Right atrium auricular region (tissue), 2 donors: ENCODE measurements at regions not wholly inside any gene's neighbourhood (a gene's known extent, or its start where the extent isn't known, plus 50 kb on each side); places are given as distances from the start of the nearest gene placed in this dataset.

Experiments
- DNase-seq: peaks from one replicate; pipeline ENCODE4 v3.0.0-alpha.2; 2019; ENCODE audit warnings: low spot score
- H3K27ac ChIP-seq, 2 donors: fragments of 200-600 bp; sonication (generic); 1 replicate in 1 of 2; 2 replicates in 1 of 2; pipeline ENCODE4 v1.5.1; 2016 to 2019
- H3K27me3 ChIP-seq, 2 donors: fragments of 200-600 bp; sonication (generic); one replicate each; pipeline versions ENCODE4 v1.5.1 to v1.6.0; 2017 to 2019
- H3K36me3 ChIP-seq: fragments of 200-600 bp; sonication (generic); one replicate; pipeline ENCODE4 v1.5.1; 2016
- H3K4me1 ChIP-seq, 2 donors: fragments of 200-600 bp; sonication (generic); one replicate each; pipeline versions ENCODE4 v1.5.1 to v1.6.0; 2017 to 2019
- H3K4me3 ChIP-seq, 2 donors: fragments of 200-600 bp; sonication (generic); 1 replicate in 1 of 2; 2 replicates in 1 of 2; pipeline ENCODE4 v1.5.1; 2017 to 2019; ENCODE audit warnings: mild to moderate bottlenecking in 1 of 2, moderate library complexity in 1 of 2
- H3K9me3 ChIP-seq, 2 donors: fragments of 200-600 bp; sonication (generic); one replicate each; pipeline ENCODE4 v1.5.1; 2019
- TF ChIP-seq, protein P1 (sequence below), 2 donors: fragments of 200-600 bp; sonication (generic); IDR thresholded peaks; one replicate each; pipeline ENCODE4 v1.5.1; 2019; ENCODE audit warnings: antibody characterized with exemption in 2 of 2

DNA sequence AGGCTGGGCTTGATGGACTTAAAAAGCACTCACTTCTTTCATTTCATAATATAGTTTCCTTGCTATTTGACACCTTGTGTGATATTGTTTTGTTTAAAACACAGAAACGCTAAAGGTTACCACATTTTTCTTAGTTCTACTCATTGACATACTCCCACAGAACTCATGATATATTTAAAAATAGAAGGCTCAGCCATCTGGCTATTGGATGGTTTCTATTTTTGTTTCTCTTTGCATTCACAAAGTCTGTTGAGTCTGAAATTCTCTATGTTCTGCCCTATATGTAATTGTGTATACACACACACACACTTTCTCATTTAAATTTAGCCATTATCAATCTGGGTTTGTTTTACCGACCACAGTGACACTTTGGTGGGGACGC, 128.2 kb downstream of the SOX2 start:
- Histone ChIP-seq H3K36me3 (no peaks in the 10 kb centered on the region), H3K4me3 (no peak overlapping the region)
- no peak for DNase-seq

DNA sequence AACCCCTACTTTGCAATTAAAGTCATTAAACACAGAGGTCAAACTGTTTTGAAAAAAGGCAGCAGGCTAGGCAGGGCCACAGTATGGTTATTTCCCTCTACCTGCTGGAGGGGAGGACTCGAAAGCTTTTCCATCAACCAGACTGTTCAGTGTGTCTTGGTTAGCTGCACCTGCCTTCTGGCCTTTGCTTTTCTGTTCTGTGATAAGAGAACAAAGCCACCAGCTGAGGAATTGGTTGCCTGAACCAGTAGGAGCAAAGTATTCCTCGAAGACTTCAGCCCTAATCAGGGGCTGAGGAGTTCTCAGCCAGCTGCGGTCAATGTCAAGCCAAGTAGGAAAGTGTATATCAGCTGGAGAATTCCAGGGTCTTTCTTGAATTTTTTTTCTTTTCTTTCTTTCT, 132.5 kb downstream of the SOX2 start:
- Histone ChIP-seq H3K36me3 (no peaks in the 10 kb centered on the region), H3K27ac (no peak overlapping the region), H3K4me1 (no peaks in the 10 kb centered on the region), H3K9me3 (no peaks in the 10 kb centered on the region), H3K4me3 (no peak overlapping the region), H3K27me3 (no peaks in the 10 kb centered on the region)
- TF ChIP-seq, protein P1, sequence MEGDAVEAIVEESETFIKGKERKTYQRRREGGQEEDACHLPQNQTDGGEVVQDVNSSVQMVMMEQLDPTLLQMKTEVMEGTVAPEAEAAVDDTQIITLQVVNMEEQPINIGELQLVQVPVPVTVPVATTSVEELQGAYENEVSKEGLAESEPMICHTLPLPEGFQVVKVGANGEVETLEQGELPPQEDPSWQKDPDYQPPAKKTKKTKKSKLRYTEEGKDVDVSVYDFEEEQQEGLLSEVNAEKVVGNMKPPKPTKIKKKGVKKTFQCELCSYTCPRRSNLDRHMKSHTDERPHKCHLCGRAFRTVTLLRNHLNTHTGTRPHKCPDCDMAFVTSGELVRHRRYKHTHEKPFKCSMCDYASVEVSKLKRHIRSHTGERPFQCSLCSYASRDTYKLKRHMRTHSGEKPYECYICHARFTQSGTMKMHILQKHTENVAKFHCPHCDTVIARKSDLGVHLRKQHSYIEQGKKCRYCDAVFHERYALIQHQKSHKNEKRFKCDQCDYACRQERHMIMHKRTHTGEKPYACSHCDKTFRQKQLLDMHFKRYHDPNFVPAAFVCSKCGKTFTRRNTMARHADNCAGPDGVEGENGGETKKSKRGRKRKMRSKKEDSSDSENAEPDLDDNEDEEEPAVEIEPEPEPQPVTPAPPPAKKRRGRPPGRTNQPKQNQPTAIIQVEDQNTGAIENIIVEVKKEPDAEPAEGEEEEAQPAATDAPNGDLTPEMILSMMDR (IDR thresholded peaks at IDR 0.05): no peak
- no peak for DNase-seq

More for the DNA sequence above, 128.2 kb downstream of the SOX2 start:
- H3K27me3 ChIP-seq: no peaks in the 10 kb centered on the region
- H3K27ac ChIP-seq: no peak overlapping the region
- TF ChIP-seq, protein P1 (IDR thresholded peaks at IDR 0.05): no peak
- H3K9me3 ChIP-seq: no peaks in the 10 kb centered on the region
- H3K4me1 ChIP-seq: no peaks in the 10 kb centered on the region

DNA sequence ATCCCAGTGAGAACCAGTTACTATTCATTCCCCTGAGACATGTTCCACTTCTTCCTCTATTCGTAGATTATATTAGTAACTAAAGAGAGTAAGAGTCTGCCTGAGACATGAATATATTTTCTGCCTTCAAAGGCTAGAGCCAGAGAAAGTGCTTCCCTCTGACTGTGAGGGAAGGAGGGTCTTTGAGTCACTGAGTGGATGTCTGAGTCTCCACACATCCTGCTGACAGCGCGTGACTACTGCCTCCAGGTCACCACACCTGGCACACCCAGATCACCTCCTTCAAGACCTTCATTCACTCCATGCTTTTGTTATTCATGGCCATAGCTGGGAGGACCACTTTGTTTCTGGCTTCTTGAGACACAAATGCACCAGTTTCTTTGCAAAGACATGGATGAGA, 135.6 kb downstream of the SOX2 start:
- Histone ChIP-seq H3K4me3 (no peak overlapping the region), H3K36me3 (no peaks in the 10 kb centered on the region), H3K27ac (no peak overlapping the region), H3K4me1 (no peaks in the 10 kb centered on the region), H3K9me3 (no peaks in the 10 kb centered on the region), H3K27me3 (no peaks in the 10 kb centered on the region)
- TF ChIP-seq, protein P1 (IDR thresholded peaks at IDR 0.05): no peak
- DNase-seq: no peak

DNA sequence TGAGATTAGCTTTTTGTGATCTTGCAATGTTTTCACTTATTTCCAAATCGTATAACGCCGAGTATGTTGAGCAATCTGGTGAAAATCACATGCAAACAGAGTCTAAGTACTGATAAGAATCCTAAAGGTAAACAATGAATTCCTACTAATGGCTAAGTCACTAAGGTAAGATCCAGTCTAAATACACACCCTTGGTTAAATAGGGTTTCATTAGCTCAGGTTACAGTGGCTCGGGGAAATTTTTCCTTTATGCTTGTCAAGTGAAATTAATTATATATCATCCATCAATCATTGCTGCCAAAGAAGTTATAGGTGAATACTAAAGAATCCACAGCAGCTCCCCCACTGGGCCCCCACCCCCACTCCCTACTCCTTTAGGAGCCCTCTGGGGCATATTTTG, 139.3 kb downstream of the SOX2 start:
- no peak overlapping the region for H3K27ac ChIP-seq
- no peak overlapping the region for H3K4me3 ChIP-seq
- no peaks in the 10 kb centered on the region for H3K27me3 ChIP-seq
- TF ChIP-seq, protein P1 (IDR thresholded peaks at IDR 0.05): no peak
- H3K4me1 ChIP-seq: no peaks in the 10 kb centered on the region
- DNase-seq: no peak
- no peaks in the 10 kb centered on the region for H3K36me3 ChIP-seq
- no peaks in the 10 kb centered on the region for H3K9me3 ChIP-seq

DNA sequence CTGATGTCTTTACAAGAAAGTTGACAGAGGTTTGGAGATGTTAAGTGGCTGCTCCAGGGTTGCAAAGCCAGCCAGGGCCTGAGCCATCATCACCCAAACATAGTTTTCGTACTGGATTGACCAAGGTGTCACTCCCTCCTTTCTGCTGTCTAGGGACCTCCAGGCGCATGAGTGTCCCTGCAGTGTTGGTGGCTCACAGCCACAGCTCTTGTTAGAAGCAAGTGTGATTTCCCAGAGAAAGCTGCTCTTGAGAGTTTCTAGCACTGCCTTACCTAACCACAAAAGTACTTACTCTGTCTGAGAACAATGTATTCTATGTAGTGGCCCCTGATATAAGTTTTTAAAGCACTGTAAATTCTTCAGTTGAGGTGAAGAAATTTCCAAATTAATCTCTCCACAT, 144.1 kb downstream of the SOX2 start:
- no peak for DNase-seq
- Histone ChIP-seq H3K36me3 (no peaks in the 10 kb centered on the region), H3K27me3 (no peaks in the 10 kb centered on the region), H3K4me3 (no peak overlapping the region), H3K4me1 (no peaks in the 10 kb centered on the region), H3K27ac (no peak overlapping the region), H3K9me3 (no peaks in the 10 kb centered on the region)
- TF ChIP-seq, protein P1 (IDR thresholded peaks at IDR 0.05): no peak

DNA sequence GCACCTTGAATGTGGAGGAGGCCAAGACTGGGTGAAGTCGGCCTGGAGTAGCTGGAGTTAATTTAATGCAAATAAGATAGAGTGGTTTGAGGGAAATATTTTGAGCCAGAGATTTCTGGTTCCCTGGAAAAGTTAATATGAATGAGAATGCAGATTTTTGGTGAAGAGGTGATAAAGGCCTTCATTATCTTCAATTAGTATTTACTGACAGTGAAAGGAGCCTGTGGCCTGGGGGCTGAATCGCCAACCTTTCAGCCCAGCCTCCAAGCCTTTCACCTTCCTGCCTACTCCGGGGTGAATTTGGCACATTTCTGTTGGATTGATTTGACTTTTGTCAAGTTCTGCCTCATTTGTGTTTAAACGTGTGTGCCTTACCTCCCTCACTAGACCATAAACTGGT, 147.8 kb downstream of the SOX2 start:
- no peaks in the 10 kb centered on the region for H3K4me1 ChIP-seq
- no peak overlapping the region for H3K27ac ChIP-seq
- no peaks in the 10 kb centered on the region for H3K36me3 ChIP-seq
- no peak overlapping the region for H3K4me3 ChIP-seq
- no peak for DNase-seq
- TF ChIP-seq, protein P1 (IDR thresholded peaks at IDR 0.05): no peak
- no peaks in the 10 kb centered on the region for H3K27me3 ChIP-seq
- H3K9me3 ChIP-seq: no peaks in the 10 kb centered on the region
